ENCODE measurements at regions not wholly inside any gene's neighbourhood (a gene's known extent, or its start where the extent isn't known, plus 50 kb on each side); places are given as distances from the start of the nearest gene placed in this dataset.
"Not testable (repeated sequence)": the region's sequence is repeated elsewhere in the genome, so short reads cannot be mapped to it uniquely, and the experiment has no call there.

DNA sequence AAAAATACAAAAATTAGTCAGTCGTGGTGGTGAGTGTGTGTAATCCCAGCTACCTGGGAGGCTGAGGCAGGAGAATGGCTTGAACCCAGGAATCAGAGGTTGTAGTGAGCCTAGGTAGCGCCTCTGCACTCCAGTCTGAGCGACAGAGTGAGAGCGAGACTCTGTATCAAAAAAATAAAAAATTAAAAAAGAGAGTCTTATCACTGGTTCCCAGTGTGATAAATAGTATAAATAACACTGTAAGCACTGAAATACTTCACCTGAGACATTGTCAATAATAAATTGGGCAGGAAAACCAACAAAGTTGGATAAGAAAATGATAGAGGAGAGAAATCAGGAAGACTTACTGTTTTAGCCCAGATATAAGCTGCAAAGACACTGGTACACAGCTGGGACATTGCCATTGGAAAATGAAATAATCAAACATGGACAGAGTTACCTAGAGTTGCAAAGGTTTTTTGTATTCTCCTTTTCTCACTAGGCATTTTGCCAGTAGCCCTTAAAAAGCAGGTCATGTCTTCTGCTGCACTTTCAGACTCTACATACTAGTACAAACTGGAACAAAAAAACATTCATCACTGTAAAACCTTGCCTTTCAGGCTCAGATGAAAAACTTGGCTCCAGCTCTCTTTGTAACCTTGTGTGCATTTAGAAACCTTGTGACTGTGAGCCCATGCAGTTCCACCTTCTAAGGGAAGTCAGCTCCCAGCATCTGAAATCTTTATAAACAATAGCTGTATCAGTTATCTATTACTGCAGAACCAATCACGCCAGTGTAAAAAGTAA, 55.0 kb upstream of the PPP1R2C start:
- no peak for DNase-seq

DNA sequence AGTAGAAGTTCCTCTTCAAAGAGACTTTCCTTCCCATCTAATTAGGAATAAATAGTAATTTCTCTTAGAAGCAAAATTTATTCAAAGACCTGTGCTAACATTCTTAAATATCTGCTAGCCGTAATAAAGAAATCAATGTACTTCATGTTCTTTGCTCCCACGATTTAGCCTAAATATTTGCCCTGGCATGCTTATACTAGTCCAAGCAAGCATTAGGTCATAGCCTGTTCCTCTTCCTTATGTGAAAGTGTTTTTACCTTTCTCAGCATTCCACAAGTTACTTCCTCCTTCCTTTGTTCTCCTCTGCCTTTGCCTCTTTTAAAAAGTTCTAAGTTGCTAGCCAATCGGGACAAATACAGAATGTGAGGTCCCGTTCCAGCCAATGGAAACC, 55.6 kb upstream of the PPP1R2C start:
- DNase-seq = not testable (repeated sequence)

DNA sequence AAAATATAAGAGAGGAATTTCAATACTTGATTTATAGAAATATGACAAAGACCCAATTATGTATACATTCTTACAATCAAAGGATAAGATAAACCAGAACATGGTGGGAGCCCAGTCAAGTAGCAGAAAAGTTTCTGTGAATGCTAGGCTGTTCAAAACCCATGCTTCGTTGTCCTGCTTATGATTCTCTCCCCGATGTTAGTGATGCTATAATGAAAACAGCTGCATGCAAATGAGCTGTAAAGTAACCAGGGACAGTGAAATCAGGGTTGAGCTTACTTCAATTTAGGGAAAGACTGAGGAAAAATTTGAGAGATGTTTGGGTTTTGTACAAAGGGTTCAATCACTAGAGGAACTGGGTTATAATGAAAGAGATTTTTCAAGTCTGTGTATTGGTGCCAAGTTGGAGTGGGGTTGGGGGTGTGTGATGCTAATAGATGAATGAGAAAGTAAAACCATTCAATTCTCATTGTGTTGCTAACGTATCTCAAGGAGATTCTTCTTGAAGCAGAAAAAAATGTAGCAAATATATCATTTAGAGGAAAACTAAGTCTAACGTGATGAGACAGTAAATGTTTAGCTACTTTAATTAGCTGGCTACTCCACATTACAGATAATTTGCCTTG, 59.3 kb upstream of the PPP1R2C start:
- no peak for DNase-seq

DNA sequence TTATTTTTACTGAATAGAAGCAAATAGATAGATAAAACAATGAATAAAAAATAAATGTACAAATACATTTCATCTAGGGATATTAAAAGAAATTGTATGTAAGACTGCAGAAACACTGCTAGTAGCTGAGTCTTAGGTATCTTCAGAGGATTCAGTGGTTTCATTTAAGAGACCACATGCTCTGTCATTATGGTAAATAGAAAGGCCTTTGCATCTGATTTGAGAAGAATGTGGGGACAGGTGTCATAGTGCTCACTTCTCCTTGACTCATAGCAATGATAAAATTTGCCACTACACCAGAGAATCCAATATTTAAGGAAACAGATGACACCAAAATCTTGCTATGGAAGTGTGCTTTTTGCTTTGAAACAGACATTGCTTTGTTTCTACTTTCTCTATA, 59.8 kb upstream of the PPP1R2C start:
- DNase-seq = no peak

DNA sequence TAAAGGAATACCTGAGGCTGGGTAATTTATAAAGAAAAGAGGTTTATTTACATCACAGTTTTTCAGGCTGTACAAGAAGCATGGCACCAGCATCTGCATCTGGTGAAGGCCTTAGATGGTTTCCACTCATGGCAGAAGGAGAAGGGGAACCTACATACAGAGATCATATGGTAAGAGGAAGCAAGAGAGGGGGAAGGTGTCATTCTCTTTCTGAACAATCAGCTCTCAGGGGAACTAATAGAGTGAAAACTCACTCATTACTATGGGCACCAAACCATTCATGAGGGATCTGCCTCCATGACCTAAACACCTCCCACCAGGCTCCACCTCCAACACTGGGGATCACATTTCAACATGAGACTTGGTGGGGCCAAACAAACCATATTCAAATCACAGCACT, 61.7 kb upstream of the PPP1R2C start:
- no peak for DNase-seq

DNA sequence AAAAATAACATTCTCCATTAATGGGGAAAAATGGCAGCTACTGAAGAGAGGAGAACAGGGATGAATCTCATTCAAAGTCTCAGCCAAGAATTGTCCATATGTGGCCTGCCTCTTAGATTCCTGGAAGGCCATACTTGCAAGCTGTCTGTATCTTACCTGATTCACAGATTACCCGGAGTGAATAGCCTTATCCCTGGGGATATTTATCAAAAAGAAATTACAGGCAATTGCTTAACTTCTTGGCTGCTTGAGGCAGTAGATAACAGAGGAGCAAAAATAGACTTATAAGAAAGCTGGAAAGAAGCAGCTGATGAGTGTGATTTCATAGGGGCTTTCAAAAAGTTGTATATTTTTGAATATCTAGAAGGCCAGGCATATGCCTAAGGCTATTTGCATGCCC, 68.8 kb upstream of the PPP1R2C start:
- no peak for DNase-seq

DNA sequence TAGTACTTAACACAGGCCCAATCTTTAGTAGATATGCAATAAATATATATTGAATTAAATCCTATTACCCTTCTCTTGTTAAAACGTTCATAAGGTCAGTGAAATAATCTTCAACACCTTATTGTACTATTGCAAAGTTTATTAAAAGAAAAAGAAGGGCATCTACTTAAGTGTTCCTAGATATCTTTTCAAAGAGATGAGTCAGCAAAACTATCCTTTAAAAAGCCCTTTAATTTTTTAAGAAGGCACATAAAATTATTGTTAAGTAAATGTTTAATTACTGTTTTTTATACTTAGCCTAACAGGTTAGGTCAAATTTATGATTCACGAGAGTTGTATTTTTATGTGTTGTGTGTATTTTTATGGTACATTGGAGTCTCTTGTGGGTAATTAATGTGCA, 77.3 kb upstream of the PPP1R2C start:
- no peak for DNase-seq

DNA sequence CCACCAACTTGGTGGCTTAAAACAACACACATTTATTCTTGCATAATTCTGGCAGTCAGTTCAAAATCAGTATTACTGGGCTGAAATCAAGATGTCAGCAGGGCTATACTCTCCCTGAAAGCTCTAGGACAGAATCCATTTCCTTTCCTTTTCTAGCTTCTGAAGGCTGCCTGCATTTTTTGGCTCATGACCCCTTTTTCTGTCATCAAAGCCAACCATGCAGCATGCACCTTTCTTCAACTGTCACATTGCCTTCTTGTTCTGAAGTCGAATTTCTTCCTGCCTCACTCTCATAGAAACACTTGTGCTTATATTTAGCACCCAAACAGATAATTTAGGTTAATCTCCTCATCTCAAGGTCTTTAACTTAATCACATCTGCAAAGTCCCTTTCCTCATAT, 79.8 kb upstream of the PPP1R2C start:
- no peak for DNase-seq

DNA sequence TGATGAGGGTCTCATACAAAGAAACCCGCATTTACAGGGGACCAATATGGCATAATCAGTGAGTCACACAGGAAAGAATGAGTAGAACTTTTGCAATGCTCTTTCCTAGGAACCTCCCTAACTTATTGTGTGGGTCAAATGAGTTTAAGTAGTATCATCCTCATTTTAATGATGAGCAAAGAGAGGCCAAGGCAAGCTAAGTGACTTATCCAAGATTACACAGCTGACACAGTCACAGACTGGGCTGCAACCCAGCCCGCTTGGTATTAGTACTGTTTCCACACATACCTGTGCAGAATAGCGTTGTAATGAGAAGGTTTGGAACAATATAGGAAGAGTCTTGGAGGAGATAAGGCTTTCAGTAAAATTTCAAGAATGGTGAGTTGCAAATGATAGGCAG, 91.0 kb upstream of the PPP1R2C start:
- no peak for DNase-seq

DNA sequence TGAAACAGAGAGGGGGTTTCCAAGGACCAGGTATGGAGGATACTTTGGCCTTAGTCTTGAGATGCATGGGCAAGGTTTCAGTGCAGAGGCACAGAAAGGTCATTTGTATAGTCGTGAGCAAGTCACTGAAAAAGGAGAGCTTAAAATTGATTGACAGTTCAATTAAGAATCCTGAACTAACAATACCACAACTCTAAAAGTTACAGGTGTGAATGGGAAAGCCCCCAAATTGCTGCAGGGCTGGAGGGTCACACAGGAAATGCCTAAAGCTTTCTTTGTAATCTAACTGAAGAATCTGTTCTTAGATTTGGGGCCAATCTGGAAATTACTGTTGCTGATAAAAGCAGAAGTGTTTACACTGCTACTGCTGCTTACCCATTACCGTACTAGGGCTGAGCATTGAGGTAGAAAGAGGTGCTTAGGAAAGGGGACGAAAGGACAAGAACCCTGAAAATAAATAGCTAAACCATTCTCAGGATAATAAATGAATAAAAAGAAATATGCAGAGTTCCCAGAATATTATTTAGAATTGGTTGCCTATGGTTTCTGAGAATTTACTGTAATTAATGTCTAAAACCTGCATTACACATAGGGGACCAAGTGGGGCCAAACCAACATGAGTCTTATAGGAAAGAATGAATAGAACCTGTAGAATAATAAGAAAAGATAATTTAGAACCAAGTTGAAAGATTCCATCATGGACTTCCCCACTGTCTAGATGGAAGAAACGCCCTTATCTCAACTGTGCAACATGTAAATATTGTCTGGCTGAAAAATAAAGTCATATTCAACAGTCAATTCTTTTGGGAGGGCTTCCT, 91.9 kb upstream of the PPP1R2C start:
- no peak for DNase-seq

DNA sequence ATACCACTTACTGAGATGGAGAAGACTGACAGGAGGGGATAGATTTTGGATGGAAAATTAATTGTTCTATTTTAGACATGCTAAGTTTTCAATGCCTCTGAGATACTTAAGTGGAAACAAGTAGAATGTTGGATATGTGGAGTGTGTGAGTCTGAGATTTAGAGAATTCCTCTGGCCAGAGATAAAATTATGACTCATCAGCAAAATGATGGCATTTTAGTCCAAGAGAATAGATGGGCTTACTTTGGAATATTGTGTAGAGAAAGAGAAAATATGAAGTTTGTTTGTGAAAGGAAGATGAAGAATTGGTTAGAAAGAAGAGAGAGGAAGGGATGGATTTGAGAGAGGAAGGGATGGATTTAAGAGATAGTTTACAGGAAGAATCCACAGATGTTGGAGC, 108.6 kb upstream of the PPP1R2C start:
- DNase-seq = no peak

DNA sequence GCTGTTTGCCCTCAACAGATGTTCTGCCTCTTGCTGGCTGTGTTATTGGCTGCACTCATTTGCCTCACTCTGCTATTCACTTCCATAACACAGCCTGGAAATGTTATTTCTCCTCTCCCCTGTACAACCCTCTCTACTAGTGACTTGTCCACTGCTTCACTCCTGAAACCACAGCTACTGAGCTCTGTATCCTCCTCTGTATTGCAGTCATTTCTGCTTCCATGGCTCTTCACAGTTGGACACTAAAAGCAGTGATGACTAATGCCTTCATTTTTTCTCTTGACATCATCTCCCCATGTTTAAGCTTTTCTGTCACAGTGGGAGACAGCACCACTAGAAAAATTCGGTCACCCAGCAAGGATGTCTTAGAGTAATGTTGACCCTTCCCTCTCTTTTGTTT, 123.0 kb upstream of the PPP1R2C start:
- DNase-seq = no peak

DNA sequence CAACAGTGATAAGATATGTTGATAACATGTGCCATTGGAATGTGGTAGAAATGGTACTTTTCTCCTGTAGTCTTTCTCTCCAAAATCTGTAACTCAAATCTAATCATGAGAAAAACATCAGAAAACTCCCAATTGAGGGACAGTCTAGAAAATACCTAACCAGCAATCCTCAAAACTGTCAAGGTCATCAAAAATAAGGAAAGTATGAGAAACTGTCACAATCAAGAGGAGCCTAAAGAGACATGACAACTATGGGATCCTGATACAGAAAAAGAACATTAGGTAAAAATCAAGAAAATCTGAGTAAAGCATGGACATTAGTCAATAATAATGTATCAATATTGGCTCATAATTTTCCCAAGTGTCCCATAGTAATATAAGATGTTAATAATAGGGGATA, 124.5 kb upstream of the PPP1R2C start:
- DNase-seq = no peak

DNA sequence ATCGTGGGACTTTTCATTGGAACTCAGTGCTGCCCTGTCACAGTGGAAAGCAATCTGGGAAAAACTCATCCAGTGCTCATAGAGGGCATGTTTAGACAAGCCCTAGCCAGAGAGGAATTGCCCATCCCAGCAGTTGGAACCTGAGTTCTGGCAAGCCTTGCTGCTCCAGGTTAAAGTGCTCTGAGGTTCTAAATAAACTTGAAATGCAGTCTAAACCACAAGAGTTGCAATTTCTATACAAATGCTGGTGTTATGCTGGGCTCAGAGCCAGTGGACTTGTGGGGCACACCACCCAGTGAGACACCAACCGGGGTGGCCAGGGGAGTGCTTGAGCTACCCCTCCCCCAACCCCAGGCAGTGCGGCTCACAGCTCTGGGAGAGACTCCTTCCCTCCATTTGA, 142.8 kb upstream of the PPP1R2C start:
- DNase-seq = no peak

DNA sequence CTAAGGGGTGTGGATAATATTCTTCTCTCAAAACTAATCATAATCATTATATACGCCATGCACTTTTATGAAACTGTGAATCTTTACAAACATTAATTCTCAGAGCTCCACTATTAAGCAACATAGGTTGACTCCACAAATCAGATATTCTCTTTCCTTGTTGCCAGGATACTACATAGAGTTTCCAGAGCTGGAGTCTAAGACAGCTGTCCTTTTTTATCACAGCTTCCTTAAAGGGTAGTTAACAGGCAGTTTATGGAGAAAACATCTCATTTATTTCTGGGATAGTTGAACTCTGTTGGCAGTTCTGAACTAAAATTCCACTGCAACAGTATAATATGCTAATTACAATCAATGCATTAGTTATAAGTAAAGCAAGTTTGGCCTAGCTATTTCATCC, 152.1 kb upstream of the PPP1R2C start:
- no peak for DNase-seq

DNA sequence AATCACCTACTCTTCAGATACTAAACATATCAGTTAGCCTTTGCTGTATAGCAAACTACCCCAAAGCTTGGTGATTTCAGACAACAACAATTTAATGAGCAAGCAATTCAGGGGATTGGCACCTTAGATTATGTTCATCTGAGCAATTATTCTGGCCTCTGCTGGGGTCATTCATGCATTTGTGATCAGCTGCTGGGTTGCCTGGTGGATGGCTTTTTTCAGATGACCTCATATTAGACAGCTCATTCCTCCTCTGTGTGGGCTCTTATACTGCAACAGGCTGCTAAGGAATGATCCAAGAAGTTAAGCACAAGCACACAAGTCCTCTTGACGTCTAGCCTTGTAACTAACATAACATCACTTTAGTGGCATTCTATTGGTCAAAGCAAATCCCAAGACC, 153.0 kb upstream of the PPP1R2C start:
- DNase-seq = no peak

DNA sequence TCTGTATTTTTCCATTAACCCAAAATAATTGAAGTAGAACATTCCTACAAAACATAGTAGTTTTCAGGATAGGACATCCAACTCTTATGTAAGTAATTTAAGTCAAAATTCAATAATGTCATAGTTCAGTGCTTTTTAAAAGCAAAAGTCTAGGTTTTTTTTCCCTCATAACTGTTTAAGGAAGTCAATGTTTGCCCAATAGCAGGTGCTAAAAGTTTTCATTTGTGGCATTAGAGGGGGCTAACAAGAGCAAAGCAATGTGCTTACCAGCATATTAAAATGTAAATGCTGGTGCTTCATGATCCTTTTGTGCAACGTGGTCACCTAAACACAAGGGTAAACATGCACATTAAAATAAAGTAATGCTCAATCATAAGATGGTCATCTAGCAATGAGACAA, 155.2 kb upstream of the PPP1R2C start:
- DNase-seq = no peak

DNA sequence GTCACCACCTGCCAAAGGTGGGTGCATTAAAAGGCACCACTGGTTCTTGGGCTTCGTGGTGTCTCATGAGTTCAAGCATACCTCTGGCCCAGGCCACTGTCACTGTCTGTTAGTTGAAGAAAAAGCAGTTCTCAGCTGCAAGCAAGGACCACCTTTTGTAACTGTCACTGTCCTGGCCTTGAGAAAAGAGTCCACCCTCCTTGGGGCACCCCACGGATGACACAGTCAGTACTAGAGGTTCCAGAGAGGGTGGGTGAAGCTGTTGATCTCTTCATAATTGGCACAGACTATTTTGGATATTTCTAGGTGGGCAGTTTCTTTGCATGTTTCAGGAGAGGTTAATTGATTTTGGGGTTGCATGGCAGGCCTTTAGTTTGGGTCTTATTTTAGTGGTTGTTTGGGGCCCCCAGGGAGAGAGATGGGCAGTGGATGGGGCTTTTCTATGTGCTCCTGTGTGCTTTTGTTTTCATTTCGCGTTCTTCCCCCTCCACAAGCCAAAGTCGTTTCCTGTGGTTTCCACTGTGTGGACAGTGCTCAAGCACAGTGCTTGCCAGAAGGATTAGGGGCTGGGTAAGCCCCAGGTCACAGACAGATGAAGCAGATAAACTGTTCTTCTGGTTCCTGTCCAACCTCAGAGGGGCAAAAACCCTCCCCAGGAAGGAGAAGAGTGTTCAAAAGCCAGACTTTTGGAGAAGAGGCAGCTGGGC, 156.2 kb upstream of the PPP1R2C start:
- no peak for DNase-seq

DNA sequence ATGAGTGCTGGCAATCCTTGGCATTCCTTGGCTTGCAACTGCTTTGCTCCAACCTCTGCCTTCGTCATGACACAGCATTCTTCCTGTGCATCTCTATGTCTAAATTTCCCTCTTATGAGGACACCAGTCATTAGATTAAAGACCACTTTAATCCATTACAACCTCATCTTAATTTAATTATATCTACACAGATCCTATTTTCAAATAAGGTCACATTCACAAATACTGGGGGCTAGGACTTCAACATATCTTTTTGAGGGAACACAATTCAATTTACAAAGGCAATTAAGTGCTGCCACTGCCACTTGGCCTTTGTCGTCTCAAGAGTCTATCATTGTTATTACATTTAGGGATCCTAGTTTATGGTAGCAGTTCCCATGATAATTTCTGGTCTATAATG, 163.7 kb upstream of the PPP1R2C start:
- DNase-seq = no peak

DNA sequence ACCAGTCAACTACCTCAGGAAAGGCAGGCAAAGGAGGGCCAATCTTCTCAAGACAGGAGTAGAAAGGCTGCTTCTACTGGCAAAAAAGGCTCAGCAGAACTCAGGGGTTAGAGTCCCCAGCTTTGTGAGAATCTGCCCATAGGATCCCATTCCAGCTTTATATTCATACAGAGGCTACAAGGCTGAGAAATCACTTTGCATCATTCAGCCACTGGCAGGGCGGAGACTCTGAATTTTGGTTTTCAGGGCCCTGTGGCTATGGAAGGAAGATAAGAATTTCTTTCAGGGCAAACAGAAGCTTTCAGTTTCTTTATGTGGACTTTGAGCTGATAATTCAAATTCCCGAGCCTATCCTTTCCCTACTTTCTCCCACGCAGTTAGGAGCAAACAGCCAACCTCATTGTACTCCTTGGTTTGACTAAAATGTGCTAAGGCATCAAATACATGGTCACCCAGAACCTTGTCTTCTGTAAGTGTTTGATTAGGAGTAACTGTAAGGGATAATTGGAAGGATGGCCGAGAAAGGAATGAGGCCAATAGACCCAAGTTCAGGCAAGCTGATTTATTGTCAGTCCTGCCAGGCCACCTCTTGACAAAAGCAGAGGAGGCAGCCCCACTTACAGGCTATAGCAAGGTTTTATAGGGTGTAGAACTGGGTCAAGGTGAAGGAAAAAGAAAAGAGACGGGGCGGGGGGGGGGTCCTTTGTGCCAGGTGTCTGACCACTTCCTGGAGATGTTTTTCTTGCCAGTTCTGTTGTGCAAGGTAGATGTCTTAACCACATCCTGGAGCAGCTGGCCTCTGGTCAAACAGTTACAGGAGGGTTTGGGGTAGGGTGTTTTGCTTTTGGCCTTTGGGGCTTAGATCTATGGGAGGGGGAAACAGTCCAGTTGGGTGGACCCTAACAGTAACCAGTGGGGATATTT, 165.3 kb upstream of the PPP1R2C start:
- DNase-seq = no peak

DNA sequence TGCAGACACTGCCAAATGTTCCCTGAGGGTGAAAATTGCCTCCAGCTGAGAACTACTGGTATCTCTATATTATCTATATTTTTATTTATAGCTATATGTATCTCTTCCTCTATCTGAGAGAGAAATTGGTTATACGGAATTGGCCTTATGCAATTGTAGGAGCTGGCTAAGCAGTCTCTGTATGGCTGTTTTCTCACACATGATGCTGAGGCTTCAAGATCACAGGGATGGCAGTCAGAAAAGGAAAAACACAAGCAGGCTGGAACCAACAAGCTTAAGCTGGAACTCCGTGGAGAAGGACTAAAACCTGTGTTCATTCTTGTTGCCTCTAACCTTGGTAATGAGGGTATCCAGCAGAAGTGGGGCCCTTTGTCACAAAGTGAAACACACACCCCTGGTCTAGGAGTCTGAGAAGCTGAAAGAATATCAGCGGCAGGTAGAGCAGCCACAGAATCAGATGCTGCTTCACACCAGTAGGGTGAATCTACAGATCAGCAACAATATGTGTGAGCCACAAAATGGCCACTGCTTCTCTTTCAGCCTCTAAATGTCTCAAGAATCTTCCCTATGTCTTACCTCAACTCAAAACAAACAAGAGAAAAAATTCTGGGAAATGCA, 166.5 kb upstream of the PPP1R2C start:
- no peak for DNase-seq
